ENCODE measurements at regions not wholly inside any gene's neighbourhood (a gene's known extent, or its start where the extent isn't known, plus 50 kb on each side); places are given as distances from the start of the nearest gene placed in this dataset.
"Not testable (repeated sequence)": the region's sequence is repeated elsewhere in the genome, so short reads cannot be mapped to it uniquely, and the experiment has no call there.

DNA sequence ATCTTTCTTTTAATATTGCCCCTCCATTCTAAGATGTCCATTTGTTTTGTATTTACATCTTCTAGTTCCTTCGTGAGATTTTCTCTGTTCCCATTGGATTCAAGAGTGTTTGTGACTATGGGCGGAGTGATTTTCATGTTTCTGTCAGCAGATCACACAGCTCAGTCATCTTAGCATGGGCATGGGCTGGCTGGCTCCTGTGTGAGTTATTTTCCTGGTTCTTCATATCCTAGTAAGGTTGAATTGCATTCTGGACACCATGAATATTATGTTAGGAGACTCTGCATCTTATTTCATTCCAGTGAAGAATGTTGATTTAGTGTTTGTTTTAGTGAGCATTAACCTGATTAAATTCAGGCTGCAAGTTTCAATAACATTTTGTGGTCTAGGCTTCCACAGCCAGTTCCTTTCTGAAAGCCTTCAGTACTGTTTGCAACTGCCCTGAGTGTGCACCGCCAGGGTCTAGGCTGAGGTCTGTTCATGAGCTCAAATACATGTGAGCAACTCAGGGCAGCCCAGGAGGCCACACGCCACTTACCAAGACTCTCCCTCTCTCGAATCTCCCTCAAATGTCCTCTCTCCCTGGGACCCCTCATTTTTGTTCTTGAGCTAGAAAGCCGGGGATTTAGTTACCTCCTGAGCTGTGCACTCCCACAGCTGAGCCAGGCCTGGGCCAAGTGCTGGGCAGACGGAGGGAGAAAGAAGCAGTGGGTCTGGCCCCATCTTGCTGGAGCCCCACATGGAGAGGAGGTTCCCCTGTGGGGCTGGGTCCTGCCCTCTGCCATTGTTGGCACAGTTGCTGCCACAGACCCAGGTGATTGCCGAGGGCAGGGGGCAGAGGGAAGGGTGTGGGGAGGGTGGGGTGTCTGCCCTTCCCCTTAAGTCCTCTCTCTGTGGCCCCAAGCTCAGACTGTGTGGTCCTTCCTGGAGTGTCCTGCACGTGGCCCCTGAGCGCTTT lies 145.9 kb downstream of the RTP5 start:
- ATAC-seq = no peak
- no peak for DNase-seq (ENCODE audit: low read depth in 1 of 2, low spot score in 1 of 2)
- Histone ChIP-seq H3K27ac (no peak overlapping the region), H3K4me3 (no peak overlapping the region), H3K4me1 (no peaks in the 10 kb centered on the region), H3K9me3 (no peaks in the 10 kb centered on the region), H3K4me2 (no peak overlapping the region)
- WGBS (ENCODE audit: missing lambda C conversion rate) = 49% methylated on average over 9 of the region's 10 CpGs
- POLR2A ChIA-PET = no interaction called here
- no peak for FAIRE-seq
- CTCF ChIA-PET = no interaction called here
- no peak for TF ChIP-seq POLR2A (IDR thresholded peaks at IDR 0.05; ENCODE audit: low read length)
- no peak for TF ChIP-seq POLR2AphosphoS2 (conservative IDR thresholded peaks at IDR 0.05; ENCODE audit: low read length)
- TF ChIP-seq TFCP2L1 (CRISPR knock-in tag; IDR thresholded peaks at IDR 0.05) = no peak
- TF ChIP-seq MYC (IDR thresholded peaks at IDR 0.05; ENCODE audit: borderline replicate concordance, low read length) = no peak
- no peak for TF ChIP-seq ZSCAN20 (CRISPR knock-in tag; IDR thresholded peaks at IDR 0.05)
- TF ChIP-seq EHF (CRISPR knock-in tag; IDR thresholded peaks at IDR 0.05) = no peak
- TF ChIP-seq PBX3 (IDR thresholded peaks at IDR 0.05) = no peak
- no peak for TF ChIP-seq RFX5 (IDR thresholded peaks at IDR 0.05)
- TF ChIP-seq, protein P1, sequence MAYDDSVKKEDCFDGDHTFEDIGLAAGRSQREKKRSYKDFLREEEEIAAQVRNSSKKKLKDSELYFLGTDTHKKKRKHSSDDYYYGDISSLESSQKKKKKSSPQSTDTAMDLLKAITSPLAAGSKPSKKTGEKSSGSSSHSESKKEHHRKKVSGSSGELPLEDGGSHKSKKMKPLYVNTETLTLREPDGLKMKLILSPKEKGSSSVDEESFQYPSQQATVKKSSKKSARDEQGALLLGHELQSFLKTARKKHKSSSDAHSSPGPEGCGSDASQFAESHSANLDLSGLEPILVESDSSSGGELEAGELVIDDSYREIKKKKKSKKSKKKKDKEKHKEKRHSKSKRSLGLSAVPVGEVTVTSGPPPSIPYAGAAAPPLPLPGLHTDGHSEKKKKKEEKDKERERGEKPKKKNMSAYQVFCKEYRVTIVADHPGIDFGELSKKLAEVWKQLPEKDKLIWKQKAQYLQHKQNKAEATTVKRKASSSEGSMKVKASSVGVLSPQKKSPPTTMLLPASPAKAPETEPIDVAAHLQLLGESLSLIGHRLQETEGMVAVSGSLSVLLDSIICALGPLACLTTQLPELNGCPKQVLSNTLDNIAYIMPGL (CRISPR knock-in tag; IDR thresholded peaks at IDR 0.05; ENCODE audit: borderline replicate concordance) = no peak
- no peak for TF ChIP-seq NR3C1 (IDR thresholded peaks at IDR 0.05)
- TF ChIP-seq MAZ (IDR thresholded peaks at IDR 0.05; ENCODE audit: borderline replicate concordance, low read depth, low read length) = no peak
- TF ChIP-seq BHLHE40 (IDR thresholded peaks at IDR 0.05; ENCODE audit: low read depth, low read length) = no peak

DNA sequence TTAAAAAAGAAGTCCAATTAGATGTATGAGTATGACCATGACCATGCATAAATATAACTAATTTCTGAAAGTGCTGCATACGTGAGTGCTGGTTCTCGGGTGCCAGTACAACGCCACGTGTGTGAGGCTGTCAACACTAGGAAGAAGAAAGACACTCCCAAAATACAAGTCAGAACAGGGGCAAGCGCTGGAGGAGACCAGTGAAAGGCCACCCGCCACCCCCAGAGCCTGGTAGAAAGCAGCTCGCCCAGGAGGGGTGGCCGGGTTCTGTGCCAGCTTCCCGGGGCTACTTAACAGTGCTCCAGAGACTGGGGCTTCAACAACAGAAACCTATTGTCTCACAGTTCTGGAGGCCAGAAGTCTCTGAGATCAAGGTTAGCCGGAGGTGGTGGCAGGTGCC lies 147.6 kb downstream of the RTP5 start:
- Histone ChIP-seq H3K9me3 (no peaks in the 10 kb centered on the region), H3K4me2 (no peak overlapping the region), H3K27ac (no peak overlapping the region), H3K4me3 (no peak overlapping the region), H3K4me1 (no peaks in the 10 kb centered on the region)
- TF ChIP-seq, protein P2, sequence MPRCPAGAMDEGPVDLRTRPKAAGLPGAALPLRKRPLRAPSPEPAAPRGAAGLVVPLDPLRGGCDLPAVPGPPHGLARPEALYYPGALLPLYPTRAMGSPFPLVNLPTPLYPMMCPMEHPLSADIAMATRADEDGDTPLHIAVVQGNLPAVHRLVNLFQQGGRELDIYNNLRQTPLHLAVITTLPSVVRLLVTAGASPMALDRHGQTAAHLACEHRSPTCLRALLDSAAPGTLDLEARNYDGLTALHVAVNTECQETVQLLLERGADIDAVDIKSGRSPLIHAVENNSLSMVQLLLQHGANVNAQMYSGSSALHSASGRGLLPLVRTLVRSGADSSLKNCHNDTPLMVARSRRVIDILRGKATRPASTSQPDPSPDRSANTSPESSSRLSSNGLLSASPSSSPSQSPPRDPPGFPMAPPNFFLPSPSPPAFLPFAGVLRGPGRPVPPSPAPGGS (IDR thresholded peaks at IDR 0.05) = no peak
- no peak for TF ChIP-seq EHMT2 (IDR thresholded peaks at IDR 0.05; ENCODE audit: low read depth)
- no peak for TF ChIP-seq GATA3 (IDR thresholded peaks at IDR 0.05; ENCODE audit: borderline replicate concordance)
- no peak for TF ChIP-seq ZFP36 (IDR thresholded peaks at IDR 0.05; ENCODE audit: borderline replicate concordance, partially characterized antibody)
- no peak for TF ChIP-seq ESRRA (IDR thresholded peaks at IDR 0.05; ENCODE audit: borderline replicate concordance, low read length)
- TF ChIP-seq HDAC2 (IDR thresholded peaks at IDR 0.05) = no peak
- no peak for TF ChIP-seq KDM1A (IDR thresholded peaks at IDR 0.05; ENCODE audit: low read depth)
- TF ChIP-seq POLR2A (IDR thresholded peaks at IDR 0.05; ENCODE audit: low read length) = no peak
- TF ChIP-seq CBX2 (IDR thresholded peaks at IDR 0.05; ENCODE audit: borderline replicate concordance, low read depth) = no peak
- WGBS (ENCODE audit: missing lambda C conversion rate) = 72% methylated on average over 7 of the region's 10 CpGs
- CTCF ChIA-PET = no interaction called here
- FAIRE-seq = no peak
- DNase-seq (ENCODE audit: low read depth in 1 of 2, low spot score in 1 of 2) = no peak
- ATAC-seq = no peak
- POLR2A ChIA-PET = no interaction called here

DNA sequence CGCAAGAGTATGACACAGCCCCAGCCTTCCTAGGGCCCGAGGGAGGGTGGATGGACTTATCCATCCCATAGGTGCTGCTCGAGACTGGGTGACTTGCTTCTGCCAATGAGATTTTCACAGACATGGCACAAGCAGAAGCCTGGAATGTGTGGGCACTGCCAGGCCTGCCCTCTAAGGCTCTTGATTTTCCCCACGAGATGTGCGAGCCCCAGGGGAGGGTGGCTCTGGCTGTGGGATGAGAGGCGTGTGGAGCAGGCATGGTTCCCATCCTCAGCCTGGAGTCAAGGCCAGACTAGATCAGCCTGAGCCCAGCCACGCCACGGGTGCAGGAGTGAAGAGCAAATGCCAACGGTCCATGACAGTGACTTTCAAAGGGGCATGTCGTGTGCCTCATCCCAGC lies 148.9 kb downstream of the RTP5 start:
- H3K27ac ChIP-seq; H3K4me3 ChIP-seq; ATAC-seq; CTCF ChIA-PET; FAIRE-seq; H3K4me1 ChIP-seq; H3K4me2 ChIP-seq; POLR2A ChIA-PET; DNase-seq (ENCODE audit: low read depth in 1 of 2, low spot score in 1 of 2); H3K9me3 ChIP-seq: not testable (repeated sequence)
- WGBS (ENCODE audit: missing lambda C conversion rate) = 33% methylated on average over 10 of the region's 10 CpGs

All from A549 (cell line).